NCI-H2029 treated with DMSO at 0.1 percent for 48 hours (cell line): ENCODE measurements at regions not wholly inside any gene's neighbourhood (a gene's known extent, or its start where the extent isn't known, plus 50 kb on each side); places are given as distances from the start of the nearest gene placed in this dataset.
A peak's percentile ranks its signal among the peaks of the same experiment; 100 is the strongest.

ENCODE experiments used
- DNase-seq: peaks from one replicate; lab custom pipeline; 2025; lab: John Stamatoyannopoulos, UW

- DNase-seq: peak; percentile 76
Measured at GRCh38 chr3:30114918-30115317, 491.5 kb upstream of the TGFBR2 start.

GRCh38 chr3:30122359-30122758 is 484.0 kb upstream of the TGFBR2 start:
- DNase-seq: no peak

GRCh38 chr3:30123224-30123623 is 483.2 kb upstream of the TGFBR2 start:
- no peak for DNase-seq

- no peak for DNase-seq
Measured at GRCh38 chr3:30123755-30124154, 482.6 kb upstream of the TGFBR2 start.

- DNase-seq: peak; percentile 64
Measured at GRCh38 chr3:30124435-30125370, 481.7 kb upstream of the TGFBR2 start.

GRCh38 chr3:30129765-30130164 is 476.6 kb upstream of the TGFBR2 start:
- DNase-seq: no peak

- DNase-seq: no peak
Measured at GRCh38 chr3:30130391-30130790, 476.0 kb upstream of the TGFBR2 start.

- DNase-seq: no peak
Measured at GRCh38 chr3:30131191-30131590, 475.2 kb upstream of the TGFBR2 start.

GRCh38 chr3:30135190-30135589 is 471.2 kb upstream of the TGFBR2 start:
- DNase-seq: no peak

- DNase-seq: no peak
Measured at GRCh38 chr3:30139283-30139682, 467.1 kb upstream of the TGFBR2 start.

GRCh38 chr3:30140356-30141075 is 465.9 kb upstream of the TGFBR2 start:
- no peak for DNase-seq

GRCh38 chr3:30141178-30141581 is 465.2 kb upstream of the TGFBR2 start:
- DNase-seq: no peak

GRCh38 chr3:30141927-30142326 is 464.5 kb upstream of the TGFBR2 start:
- DNase-seq: no peak

GRCh38 chr3:30142946-30143345 is 463.5 kb upstream of the TGFBR2 start:
- no peak for DNase-seq

- DNase-seq: no peak
Measured at GRCh38 chr3:30145281-30145680, 461.1 kb upstream of the TGFBR2 start.

- no peak for DNase-seq
Measured at GRCh38 chr3:30146978-30147377, 459.4 kb upstream of the TGFBR2 start.

GRCh38 chr3:30154853-30155252 is 451.5 kb upstream of the TGFBR2 start:
- no peak for DNase-seq

- no peak for DNase-seq
Measured at GRCh38 chr3:30155755-30156154, 450.6 kb upstream of the TGFBR2 start.

GRCh38 chr3:30156586-30157498 is 449.6 kb upstream of the TGFBR2 start:
- DNase-seq: no peak

- DNase-seq: no peak
Measured at GRCh38 chr3:30161375-30161774, 445.0 kb upstream of the TGFBR2 start.

- DNase-seq: no peak
Measured at GRCh38 chr3:30162579-30162978, 443.8 kb upstream of the TGFBR2 start.

- no peak for DNase-seq
Measured at GRCh38 chr3:30166535-30166934, 439.9 kb upstream of the TGFBR2 start.
